ENCODE measurements at regions not wholly inside any gene's neighbourhood (a gene's known extent, or its start where the extent isn't known, plus 50 kb on each side); places are given as distances from the start of the nearest gene placed in this dataset.

DNA sequence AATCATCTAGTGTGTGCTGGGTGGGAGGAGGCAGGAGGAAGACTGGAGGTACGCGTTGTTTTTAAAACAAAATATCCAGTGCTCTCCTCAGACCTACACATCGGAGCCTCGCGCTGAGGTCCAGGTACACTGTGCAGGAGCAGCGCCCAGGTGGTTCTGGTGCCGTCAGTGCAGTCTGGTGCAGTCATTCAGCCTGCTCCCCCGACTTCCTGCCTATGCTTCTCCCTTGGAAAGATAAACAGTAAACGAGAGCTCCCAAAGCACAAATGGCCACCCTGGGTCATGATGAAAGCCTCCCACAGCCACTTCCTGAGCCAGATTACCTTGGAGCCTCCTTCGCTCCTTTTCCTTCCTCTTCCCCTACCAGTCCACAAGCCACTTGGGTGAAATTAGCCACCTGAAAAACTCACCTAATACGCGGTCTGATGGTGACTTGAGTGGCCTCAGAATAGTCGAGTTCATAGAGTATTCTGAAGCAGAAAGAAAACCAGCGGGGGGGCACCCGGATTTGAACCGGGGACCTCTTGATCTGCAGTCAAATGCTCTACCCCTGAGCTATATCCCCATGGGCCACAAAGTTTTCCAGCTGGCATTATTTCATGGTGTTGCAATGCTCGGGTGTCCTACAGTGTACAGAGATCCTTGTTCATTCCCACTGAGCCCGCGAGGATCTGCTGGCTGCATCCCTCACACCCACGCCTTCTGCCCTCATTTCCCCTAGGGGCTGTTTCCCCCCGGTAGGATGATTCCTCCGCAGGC, 82.5 kb downstream of the ZNF467 start (continued):
- TF ChIP-seq ZNF605 (CRISPR knock-in tag; IDR thresholded peaks at IDR 0.05) (peak; percentile 84), SOX13 (IDR thresholded peaks at IDR 0.05) (0 out of 2 replicates have a peak, but pooled peaks have one; percentile 20), SOX13 (CRISPR knock-in tag; conservative IDR thresholded peaks at IDR 0.05 in 1 of 2, IDR thresholded peaks at IDR 0.05 in 1 of 2) (0 out of 4 replicates have a peak, but pooled peaks of 1 of the 2 experiments have one; percentile 56), ZNF878 (CRISPR knock-in tag; IDR thresholded peaks at IDR 0.05) (peak; percentile 92; the same call in 1 of the 2 replicates), SATB2 (CRISPR knock-in tag; IDR thresholded peaks at IDR 0.05) (0 out of 2 replicates have a peak, but pooled peaks have one; percentile 23), GATAD2A (CRISPR knock-in tag; IDR thresholded peaks at IDR 0.05) (peak; percentile 95), SMAD3 (CRISPR knock-in tag; IDR thresholded peaks at IDR 0.05) (peak; percentile 39; the same call in 1 of the 2 replicates), ZKSCAN1 (IDR thresholded peaks at IDR 0.05; ENCODE audit: low read length) (peak; percentile 43; the same call in 1 of the 2 replicates), ISL2 (CRISPR knock-in tag; IDR thresholded peaks at IDR 0.05) (peak; percentile 63), ZNF598 (CRISPR knock-in tag; IDR thresholded peaks at IDR 0.05; ENCODE audit: borderline replicate concordance) (peak; percentile 43; the same call in 1 of the 2 replicates), SNAPC2 (CRISPR knock-in tag; IDR thresholded peaks at IDR 0.05) (no peak), RFX3 (CRISPR knock-in tag; IDR thresholded peaks at IDR 0.05) (no peak), GFI1 (CRISPR knock-in tag; IDR thresholded peaks at IDR 0.05; ENCODE audit: borderline replicate concordance) (peak; percentile 27; the same call in 1 of the 2 replicates)
- TF ChIP-seq, protein P1, sequence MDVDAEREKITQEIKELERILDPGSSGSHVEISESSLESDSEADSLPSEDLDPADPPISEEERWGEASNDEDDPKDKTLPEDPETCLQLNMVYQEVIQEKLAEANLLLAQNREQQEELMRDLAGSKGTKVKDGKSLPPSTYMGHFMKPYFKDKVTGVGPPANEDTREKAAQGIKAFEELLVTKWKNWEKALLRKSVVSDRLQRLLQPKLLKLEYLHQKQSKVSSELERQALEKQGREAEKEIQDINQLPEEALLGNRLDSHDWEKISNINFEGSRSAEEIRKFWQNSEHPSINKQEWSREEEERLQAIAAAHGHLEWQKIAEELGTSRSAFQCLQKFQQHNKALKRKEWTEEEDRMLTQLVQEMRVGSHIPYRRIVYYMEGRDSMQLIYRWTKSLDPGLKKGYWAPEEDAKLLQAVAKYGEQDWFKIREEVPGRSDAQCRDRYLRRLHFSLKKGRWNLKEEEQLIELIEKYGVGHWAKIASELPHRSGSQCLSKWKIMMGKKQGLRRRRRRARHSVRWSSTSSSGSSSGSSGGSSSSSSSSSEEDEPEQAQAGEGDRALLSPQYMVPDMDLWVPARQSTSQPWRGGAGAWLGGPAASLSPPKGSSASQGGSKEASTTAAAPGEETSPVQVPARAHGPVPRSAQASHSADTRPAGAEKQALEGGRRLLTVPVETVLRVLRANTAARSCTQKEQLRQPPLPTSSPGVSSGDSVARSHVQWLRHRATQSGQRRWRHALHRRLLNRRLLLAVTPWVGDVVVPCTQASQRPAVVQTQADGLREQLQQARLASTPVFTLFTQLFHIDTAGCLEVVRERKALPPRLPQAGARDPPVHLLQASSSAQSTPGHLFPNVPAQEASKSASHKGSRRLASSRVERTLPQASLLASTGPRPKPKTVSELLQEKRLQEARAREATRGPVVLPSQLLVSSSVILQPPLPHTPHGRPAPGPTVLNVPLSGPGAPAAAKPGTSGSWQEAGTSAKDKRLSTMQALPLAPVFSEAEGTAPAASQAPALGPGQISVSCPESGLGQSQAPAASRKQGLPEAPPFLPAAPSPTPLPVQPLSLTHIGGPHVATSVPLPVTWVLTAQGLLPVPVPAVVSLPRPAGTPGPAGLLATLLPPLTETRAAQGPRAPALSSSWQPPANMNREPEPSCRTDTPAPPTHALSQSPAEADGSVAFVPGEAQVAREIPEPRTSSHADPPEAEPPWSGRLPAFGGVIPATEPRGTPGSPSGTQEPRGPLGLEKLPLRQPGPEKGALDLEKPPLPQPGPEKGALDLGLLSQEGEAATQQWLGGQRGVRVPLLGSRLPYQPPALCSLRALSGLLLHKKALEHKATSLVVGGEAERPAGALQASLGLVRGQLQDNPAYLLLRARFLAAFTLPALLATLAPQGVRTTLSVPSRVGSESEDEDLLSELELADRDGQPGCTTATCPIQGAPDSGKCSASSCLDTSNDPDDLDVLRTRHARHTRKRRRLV (CRISPR knock-in tag; IDR thresholded peaks at IDR 0.05): 0 out of 2 replicates have a peak, but pooled peaks have one; percentile 46

Data from HepG2 (cell line).